Breast epithelium (tissue), 4 donors: ENCODE measurements at regions not wholly inside any gene's neighbourhood (a gene's known extent, or its start where the extent isn't known, plus 50 kb on each side); places are given as distances from the start of the nearest gene placed in this dataset.

ENCODE experiments used
- DNase-seq, 2 donors: peaks; one replicate each; pipeline ENCODE4 v3.0.0-alpha.2; 2019; ENCODE audit warnings: low spot score in 2 of 2
- H3K27ac ChIP-seq, 2 donors: fragments of 200-600 bp; sonication (generic) in 1 of 2; one replicate each; pipeline ENCODE4 v1.5.1; 2016 to 2019; ENCODE audit warnings: mild to moderate bottlenecking in 1 of 2
- H3K27me3 ChIP-seq, 2 donors: fragments of 200-600 bp; sonication (generic) in 1 of 2; one replicate each; pipeline versions ENCODE4 v1.5.1 to v1.6.0; 2017 to 2019; ENCODE audit warnings: control low read depth in 1 of 2, mild to moderate bottlenecking in 1 of 2
- H3K36me3 ChIP-seq: fragments of 200-600 bp; one replicate; pipeline ENCODE4 v1.5.1; 2019
- H3K4me1 ChIP-seq, 2 donors: fragments of 200-600 bp; sonication (generic); one replicate each; pipeline ENCODE4 v1.5.1; 2016 to 2019; ENCODE audit warnings: control low read depth in 1 of 2
- H3K4me3 ChIP-seq, 3 donors: fragments of 200-600 bp; sonication (generic); 1 replicate in 2 of 3; 2 replicates in 1 of 3; pipeline ENCODE4 v1.5.1; 2016 to 2019; ENCODE audit warnings: mild to moderate bottlenecking in 3 of 3, moderate library complexity in 2 of 3
- H3K9me3 ChIP-seq, 2 donors: fragments of 200-600 bp; sonication (generic) in 1 of 2; one replicate each; pipeline ENCODE4 v1.5.1; 2016 to 2019; ENCODE audit warnings: control low read depth in 1 of 2
- CTCF ChIP-seq, 3 donors: fragments of 450-650 bp; IDR thresholded peaks; one replicate each; pipeline ENCODE4 v1.5.1; 2016 to 2017; ENCODE audit warnings: antibody characterized with exemption in 3 of 3, mild to moderate bottlenecking in 3 of 3, moderate library complexity in 3 of 3
- POLR2A ChIP-seq: fragments of 450-650 bp; IDR thresholded peaks from one replicate; pipeline ENCODE4 v1.6.1; 2016; ENCODE audit warnings: antibody characterized with exemption, mild to moderate bottlenecking, moderate library complexity
- POLR2AphosphoS5 ChIP-seq, 3 donors: sonication (generic); formaldehyde crosslinking; IDR thresholded peaks; one replicate each; pipeline ENCODE4 v1.6.1; 2017; ENCODE audit warnings: antibody characterized with exemption in 3 of 3
- intact Hi-C: fragments of 100-400 bp; cut with DNase I; formaldehyde crosslinking; loops from one replicate; pipeline ENCODE4 v1.15.1; 2023; ENCODE audit warnings: low total_unique reads

- intact Hi-C loops = no loop called here
- H3K4me1 ChIP-seq = no peaks in the 10 kb centered on the region
- DNase-seq = no peak
- no peaks in the 10 kb centered on the region for H3K27me3 ChIP-seq
- no peaks in the 10 kb centered on the region for H3K36me3 ChIP-seq
- H3K27ac ChIP-seq = no peak overlapping the region
- H3K4me3 ChIP-seq = no peak overlapping the region
- TF ChIP-seq POLR2AphosphoS5 (IDR thresholded peaks at IDR 0.05) (no peak), POLR2A (no peak), CTCF (IDR thresholded peaks at IDR 0.05) (no peak)
- H3K9me3 ChIP-seq = no peaks in the 10 kb centered on the region
These were observed 448.8 kb downstream of the TXNL1 start for GRCh38 chr18:56189615-56190014.

GRCh38 chr18:56188529-56189275, 449.7 kb downstream of the TXNL1 start:
- Histone ChIP-seq H3K9me3 (no peaks in the 10 kb centered on the region), H3K27me3 (no peaks in the 10 kb centered on the region), H3K36me3 (no peaks in the 10 kb centered on the region), H3K4me3 (no peak overlapping the region), H3K4me1 (no peaks in the 10 kb centered on the region), H3K27ac (no peak overlapping the region)
- DNase-seq = no peak
- TF ChIP-seq POLR2A (no peak), CTCF (IDR thresholded peaks at IDR 0.05) (no peak), POLR2AphosphoS5 (IDR thresholded peaks at IDR 0.05) (no peak)
- intact Hi-C loops = no loop called here

GRCh38 chr18:56186319-56186718, 452.1 kb downstream of the TXNL1 start:
- DNase-seq = no peak
- no peak overlapping the region for H3K27ac ChIP-seq
- H3K4me3 ChIP-seq = no peak overlapping the region
- no peaks in the 10 kb centered on the region for H3K36me3 ChIP-seq
- no peaks in the 10 kb centered on the region for H3K4me1 ChIP-seq
- no peaks in the 10 kb centered on the region for H3K9me3 ChIP-seq
- intact Hi-C loops = no loop called here
- TF ChIP-seq POLR2AphosphoS5 (IDR thresholded peaks at IDR 0.05) = no peak
- TF ChIP-seq CTCF (IDR thresholded peaks at IDR 0.05) = no peak
- H3K27me3 ChIP-seq = no peaks in the 10 kb centered on the region

- TF ChIP-seq POLR2AphosphoS5 (IDR thresholded peaks at IDR 0.05) = no peak
- no peak for TF ChIP-seq POLR2A
- no peak for TF ChIP-seq CTCF (IDR thresholded peaks at IDR 0.05)
- no peaks in the 10 kb centered on the region for H3K27me3 ChIP-seq
- DNase-seq = no peak
- no peak overlapping the region for H3K4me3 ChIP-seq
- no peaks in the 10 kb centered on the region for H3K4me1 ChIP-seq
- no peak overlapping the region for H3K27ac ChIP-seq
- H3K36me3 ChIP-seq = no peaks in the 10 kb centered on the region
- no peaks in the 10 kb centered on the region for H3K9me3 ChIP-seq
- intact Hi-C loops = no loop called here
These were observed 453.3 kb downstream of the TXNL1 start for GRCh38 chr18:56185126-56185525.

GRCh38 chr18:56176751-56177150, 461.6 kb downstream of the TXNL1 start:
- Histone ChIP-seq H3K27ac (no peak overlapping the region), H3K4me3 (no peak overlapping the region), H3K36me3 (no peaks in the 10 kb centered on the region), H3K4me1 (no peaks in the 10 kb centered on the region), H3K27me3 (no peaks in the 10 kb centered on the region), H3K9me3 (no peaks in the 10 kb centered on the region)
- no peak for DNase-seq
- TF ChIP-seq CTCF (IDR thresholded peaks at IDR 0.05) (no peak), POLR2AphosphoS5 (IDR thresholded peaks at IDR 0.05) (no peak), POLR2A (no peak)
- intact Hi-C loops = no loop called here
